ENCODE measurements at regions not wholly inside any gene's neighbourhood (a gene's known extent, or its start where the extent isn't known, plus 50 kb on each side); places are given as distances from the start of the nearest gene placed in this dataset.

- no peak for DNase-seq
These were observed 414.1 kb upstream of the SALL1 start for GRCh38 chr16:51565184-51565583.

GRCh38 chr16:51562891-51563290 lies 411.8 kb upstream of the SALL1 start:
- DNase-seq: no peak

- no peak for DNase-seq
These were observed 408.8 kb upstream of the SALL1 start for GRCh38 chr16:51559901-51560300.

GRCh38 chr16:51557670-51558069 lies 406.6 kb upstream of the SALL1 start:
- DNase-seq: peak; percentile 2

- no peak for DNase-seq
These were observed 405.7 kb upstream of the SALL1 start for GRCh38 chr16:51556694-51557340.

- DNase-seq: no peak
These were observed 402.8 kb upstream of the SALL1 start for GRCh38 chr16:51553910-51554309.

GRCh38 chr16:51553314-51553713 lies 402.2 kb upstream of the SALL1 start:
- DNase-seq: no peak

GRCh38 chr16:51550800-51551347 lies 399.8 kb upstream of the SALL1 start:
- no peak for DNase-seq

- DNase-seq: no peak
These were observed 398.8 kb upstream of the SALL1 start for GRCh38 chr16:51549836-51550235.

- no peak for DNase-seq
These were observed 394.9 kb upstream of the SALL1 start for GRCh38 chr16:51545951-51546350.

GRCh38 chr16:51544851-51545467 lies 393.9 kb upstream of the SALL1 start:
- DNase-seq: no peak

- no peak for DNase-seq
These were observed 392.9 kb upstream of the SALL1 start for GRCh38 chr16:51543971-51544370.

GRCh38 chr16:51542981-51543815 lies 392.1 kb upstream of the SALL1 start:
- no peak for DNase-seq

GRCh38 chr16:51540259-51540658 lies 389.2 kb upstream of the SALL1 start:
- DNase-seq: no peak

- peak; percentile 14 for DNase-seq
These were observed 387.8 kb upstream of the SALL1 start for GRCh38 chr16:51538707-51539498.

- no peak for DNase-seq
These were observed 384.5 kb upstream of the SALL1 start for GRCh38 chr16:51535591-51535990.

GRCh38 chr16:51532551-51532950 lies 381.5 kb upstream of the SALL1 start:
- DNase-seq: no peak

- no peak for DNase-seq
These were observed 380.2 kb upstream of the SALL1 start for GRCh38 chr16:51531271-51531670.

GRCh38 chr16:51527349-51527748 lies 376.3 kb upstream of the SALL1 start:
- no peak for DNase-seq

GRCh38 chr16:51526621-51527020 lies 375.6 kb upstream of the SALL1 start:
- no peak for DNase-seq

GRCh38 chr16:51524555-51525373 lies 373.7 kb upstream of the SALL1 start:
- no peak for DNase-seq

- no peak for DNase-seq
These were observed 373.0 kb upstream of the SALL1 start for GRCh38 chr16:51524070-51524469.
